ENCODE measurements at regions not wholly inside any gene's neighbourhood (a gene's known extent, or its start where the extent isn't known, plus 50 kb on each side); places are given as distances from the start of the nearest gene placed in this dataset.
"Not testable (repeated sequence)": the region's sequence is repeated elsewhere in the genome, so short reads cannot be mapped to it uniquely, and the experiment has no call there.

DNA sequence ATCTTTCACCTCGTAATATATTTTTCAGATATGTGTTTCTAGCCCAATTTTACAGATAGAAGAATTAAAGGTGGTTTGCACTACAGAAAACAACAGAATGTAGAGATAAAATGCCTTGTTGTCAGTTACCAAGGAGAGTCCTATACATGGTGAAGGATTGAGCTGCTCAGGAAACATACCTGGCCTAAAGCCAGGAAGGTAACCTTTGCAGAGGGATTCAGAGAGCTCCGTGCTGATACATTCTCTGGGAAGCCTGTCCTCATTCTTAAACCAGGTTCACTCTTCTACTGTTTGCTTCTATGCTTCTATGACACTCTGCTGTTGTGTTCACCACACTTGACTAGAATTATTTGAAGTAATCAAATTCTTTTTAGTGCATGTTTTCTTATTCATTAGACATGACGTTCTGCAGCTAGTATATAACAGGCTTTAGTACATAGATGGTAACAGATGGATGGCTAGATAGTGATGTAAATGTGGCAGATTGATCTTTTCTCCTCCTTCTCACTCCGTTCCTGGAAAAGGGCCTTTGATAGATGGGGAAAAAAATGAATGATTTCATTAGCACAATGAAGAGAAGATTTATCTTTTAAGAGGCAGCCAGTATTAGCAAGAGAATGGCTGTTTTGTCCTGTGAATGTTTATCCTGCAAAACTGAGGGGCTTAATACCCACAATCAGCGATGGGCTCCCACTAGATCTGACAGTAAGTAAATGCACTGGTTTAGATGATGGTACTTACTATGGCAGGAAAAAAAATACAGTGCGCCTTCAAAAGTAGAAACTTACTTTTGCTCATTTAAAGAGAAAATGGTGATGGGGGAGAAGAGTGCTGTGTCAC lies 589.6 kb upstream of the FAM98A start:
- DNase-seq (ENCODE audit: insufficient read length) (no peak), FAIRE-seq (no peak)
- TF ChIP-seq POLR2A (IDR thresholded peaks at IDR 0.05; ENCODE audit: low read depth, low read length) (no peak), POLR2AphosphoS5 (IDR thresholded peaks at IDR 0.05; ENCODE audit: low read depth, low read length) (no peak)

DNA sequence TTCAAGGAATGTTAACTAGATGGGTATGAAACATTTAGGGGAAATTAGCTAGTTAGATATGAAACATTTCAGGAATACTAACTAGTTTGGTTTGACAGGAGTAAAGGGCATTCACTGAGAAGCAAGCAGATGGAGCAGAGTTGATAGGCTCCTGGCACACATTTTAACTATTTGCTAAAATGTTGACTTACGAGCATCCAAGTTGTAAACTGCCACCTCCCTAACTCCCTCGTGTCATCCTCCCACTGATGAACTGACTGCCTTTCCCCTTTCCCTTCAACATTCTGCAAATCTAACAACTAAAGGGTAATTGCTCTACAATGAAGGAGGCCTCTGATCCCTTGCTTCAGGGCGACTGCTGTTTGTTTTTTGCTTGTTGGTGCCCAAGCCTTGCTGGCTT lies 580.4 kb upstream of the FAM98A start:
- FAIRE-seq, result no peak
- TF ChIP-seq POLR2A (IDR thresholded peaks at IDR 0.05; ENCODE audit: low read depth, low read length) (no peak), TAF1 (IDR thresholded peaks at IDR 0.05; ENCODE audit: borderline replicate concordance, low read depth, low read length) (no peak), POLR2AphosphoS5 (IDR thresholded peaks at IDR 0.05; ENCODE audit: low read depth, low read length) (no peak)
- no peak for DNase-seq (ENCODE audit: insufficient read length)

DNA sequence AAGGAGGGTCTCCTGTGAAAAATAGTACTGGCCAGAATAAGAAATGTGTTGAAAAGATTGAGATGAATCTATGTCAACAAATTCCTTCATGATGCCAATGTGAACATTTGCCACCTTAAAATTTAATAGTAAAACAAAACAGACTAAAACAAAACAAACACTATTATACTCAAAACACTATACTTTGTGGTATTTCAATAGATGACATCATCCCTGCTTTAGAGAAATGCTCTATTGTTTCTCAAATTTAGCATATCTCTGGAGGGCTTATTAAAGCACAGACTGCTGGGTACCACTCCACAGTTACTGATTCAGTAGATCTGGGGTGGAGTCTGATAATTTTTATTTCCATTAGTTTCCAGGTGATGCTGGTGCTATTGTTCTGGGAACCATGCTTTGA lies 579.4 kb upstream of the FAM98A start:
- no peak for FAIRE-seq
- no peak for DNase-seq (ENCODE audit: insufficient read length)
- TF ChIP-seq POLR2AphosphoS5 (IDR thresholded peaks at IDR 0.05; ENCODE audit: low read depth, low read length) (no peak), TAF1 (IDR thresholded peaks at IDR 0.05; ENCODE audit: borderline replicate concordance, low read depth, low read length) (no peak), POLR2A (IDR thresholded peaks at IDR 0.05; ENCODE audit: low read depth, low read length) (no peak)

DNA sequence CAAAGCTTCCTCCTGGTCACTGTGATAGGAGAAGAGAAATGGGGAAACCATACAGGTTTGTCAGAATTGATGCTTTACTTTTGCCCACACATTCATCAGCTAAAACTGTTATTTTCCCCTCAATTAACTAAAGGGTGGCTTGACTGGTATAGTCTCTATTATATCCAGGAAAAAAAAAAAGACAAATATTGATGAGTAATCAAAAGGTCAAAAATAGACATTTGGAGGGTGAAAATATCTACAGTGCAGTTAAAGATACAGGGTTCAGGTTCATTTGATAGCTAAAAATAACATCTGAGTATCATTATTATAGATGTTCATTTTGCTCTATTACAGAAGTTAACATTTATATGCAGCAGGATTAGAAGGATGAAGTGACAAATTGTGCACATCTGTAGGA lies 577.6 kb upstream of the FAM98A start:
- no peak for DNase-seq (ENCODE audit: insufficient read length)
- FAIRE-seq, result no peak
- no peak for TF ChIP-seq POLR2AphosphoS5 (IDR thresholded peaks at IDR 0.05; ENCODE audit: low read depth, low read length)

DNA sequence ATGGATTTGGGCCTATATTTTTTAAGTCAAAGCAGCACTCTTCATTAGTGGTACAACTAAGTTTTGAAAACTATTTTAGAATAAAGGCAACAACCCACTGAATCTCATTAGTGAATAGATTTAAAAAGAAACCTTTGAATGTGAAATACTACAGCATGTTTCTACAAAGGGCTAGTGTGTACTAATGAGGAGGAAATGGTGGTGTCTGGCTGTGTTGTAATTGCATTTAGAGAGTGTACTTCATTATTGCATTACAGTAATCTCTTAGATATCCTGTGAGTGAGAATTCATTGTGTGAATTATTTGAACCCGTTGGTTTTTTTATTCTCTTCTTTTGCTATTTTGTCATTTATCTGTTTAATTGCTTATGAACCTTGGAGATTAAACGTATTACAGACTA lies 575.4 kb upstream of the FAM98A start:
- TF ChIP-seq POLR2A (IDR thresholded peaks at IDR 0.05; ENCODE audit: low read depth, low read length) (no peak), TAF1 (IDR thresholded peaks at IDR 0.05; ENCODE audit: borderline replicate concordance, low read depth, low read length) (no peak), POLR2AphosphoS5 (IDR thresholded peaks at IDR 0.05; ENCODE audit: low read depth, low read length) (no peak)
- DNase-seq (ENCODE audit: insufficient read length) (no peak), FAIRE-seq (no peak)

DNA sequence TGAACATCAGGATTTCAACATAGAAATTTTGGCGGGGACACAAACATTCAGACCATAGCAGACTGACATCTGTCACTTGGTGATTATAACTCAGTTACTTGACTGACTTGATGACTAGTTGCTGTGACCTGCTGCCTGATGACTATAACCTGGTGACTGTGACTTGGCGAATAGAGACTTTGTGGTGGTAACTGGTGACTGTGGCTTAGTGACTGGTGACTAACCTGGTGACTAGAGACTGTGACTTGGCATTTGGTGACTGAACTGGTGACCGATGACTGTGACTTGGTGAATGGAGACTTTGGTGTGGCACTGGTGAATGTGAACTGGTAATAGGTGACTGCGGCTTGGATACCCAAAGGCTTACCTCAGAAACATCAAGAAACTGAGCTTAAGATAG lies 563.1 kb upstream of the FAM98A start:
- DNase-seq (ENCODE audit: insufficient read length) (no peak), FAIRE-seq (no peak)
- TF ChIP-seq POLR2AphosphoS5 (IDR thresholded peaks at IDR 0.05; ENCODE audit: low read depth, low read length) (no peak), TAF1 (IDR thresholded peaks at IDR 0.05; ENCODE audit: borderline replicate concordance, low read depth, low read length) (no peak), POLR2A (IDR thresholded peaks at IDR 0.05; ENCODE audit: low read depth, low read length) (no peak)

DNA sequence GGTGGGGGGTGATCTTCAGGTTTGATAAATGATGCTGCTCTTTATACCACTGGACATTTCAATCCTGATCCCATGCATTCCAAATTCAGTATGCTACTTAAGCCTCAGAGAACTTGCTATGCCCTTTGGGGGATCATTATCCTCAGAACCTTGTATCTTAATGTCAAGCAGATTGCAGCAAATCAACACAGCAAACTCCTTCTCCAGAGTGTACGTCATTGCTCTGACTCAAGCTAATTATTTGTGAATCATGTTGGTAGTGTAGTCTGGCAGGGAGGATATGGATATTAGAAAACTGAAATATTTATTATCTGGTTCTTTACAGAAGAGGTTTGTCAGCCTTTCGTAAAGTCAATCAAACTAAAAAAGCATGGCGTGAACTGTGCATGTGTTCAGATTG lies 562.5 kb upstream of the FAM98A start:
- TF ChIP-seq TAF1 (IDR thresholded peaks at IDR 0.05; ENCODE audit: borderline replicate concordance, low read depth, low read length), result no peak
- TF ChIP-seq POLR2AphosphoS5 (IDR thresholded peaks at IDR 0.05; ENCODE audit: low read depth, low read length), result no peak
- TF ChIP-seq POLR2A (IDR thresholded peaks at IDR 0.05; ENCODE audit: low read depth, low read length), result no peak
- FAIRE-seq (no peak), DNase-seq (ENCODE audit: insufficient read length) (no peak)

DNA sequence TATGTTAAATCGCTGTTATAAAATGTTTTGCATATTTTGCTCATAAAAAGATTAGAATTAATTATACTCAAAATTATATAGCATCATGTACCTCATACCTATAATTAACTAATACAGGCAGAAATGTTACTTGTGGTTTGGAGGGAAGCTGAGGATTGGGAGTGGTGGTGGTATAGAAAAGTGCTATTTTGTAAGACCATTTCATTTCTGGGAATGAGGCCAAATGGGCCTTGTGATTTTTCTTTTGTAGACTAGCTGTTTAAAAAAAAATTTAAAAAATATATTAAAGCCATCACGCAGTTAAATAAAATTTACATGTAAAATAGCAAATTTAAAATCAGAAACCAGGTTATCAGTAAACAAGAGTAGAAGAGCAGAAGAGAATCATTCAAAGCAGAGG lies 560.8 kb upstream of the FAM98A start:
- no peak for DNase-seq (ENCODE audit: insufficient read length)
- FAIRE-seq, result no peak

DNA sequence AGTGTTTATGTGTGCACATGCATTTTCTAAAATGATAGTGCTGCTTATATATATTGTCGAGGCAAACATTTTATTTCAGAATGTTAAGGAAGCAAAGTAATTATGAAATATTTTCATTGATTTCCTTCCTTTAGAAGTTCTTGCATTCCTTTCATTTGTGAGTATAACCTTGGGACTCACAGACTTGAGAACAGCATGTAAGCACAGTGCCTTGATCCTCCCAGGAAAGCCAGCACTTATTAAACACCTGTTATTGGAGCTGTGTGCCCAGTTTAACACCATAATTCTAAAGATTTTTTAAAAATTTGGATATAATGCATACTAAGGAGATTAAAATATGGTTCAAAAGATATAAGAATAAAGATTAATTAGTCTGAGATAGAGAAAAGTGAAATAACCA lies 554.4 kb upstream of the FAM98A start:
- TF ChIP-seq POLR2AphosphoS5 (IDR thresholded peaks at IDR 0.05; ENCODE audit: low read depth, low read length), result no peak
- FAIRE-seq, result no peak
- DNase-seq (ENCODE audit: insufficient read length), result no peak

More for the DNA sequence above, 560.8 kb upstream of the FAM98A start:
- no peak for TF ChIP-seq TAF1 (IDR thresholded peaks at IDR 0.05; ENCODE audit: borderline replicate concordance, low read depth, low read length)
- no peak for TF ChIP-seq POLR2A (IDR thresholded peaks at IDR 0.05; ENCODE audit: low read depth, low read length)
- no peak for TF ChIP-seq POLR2AphosphoS5 (IDR thresholded peaks at IDR 0.05; ENCODE audit: low read depth, low read length)

DNA sequence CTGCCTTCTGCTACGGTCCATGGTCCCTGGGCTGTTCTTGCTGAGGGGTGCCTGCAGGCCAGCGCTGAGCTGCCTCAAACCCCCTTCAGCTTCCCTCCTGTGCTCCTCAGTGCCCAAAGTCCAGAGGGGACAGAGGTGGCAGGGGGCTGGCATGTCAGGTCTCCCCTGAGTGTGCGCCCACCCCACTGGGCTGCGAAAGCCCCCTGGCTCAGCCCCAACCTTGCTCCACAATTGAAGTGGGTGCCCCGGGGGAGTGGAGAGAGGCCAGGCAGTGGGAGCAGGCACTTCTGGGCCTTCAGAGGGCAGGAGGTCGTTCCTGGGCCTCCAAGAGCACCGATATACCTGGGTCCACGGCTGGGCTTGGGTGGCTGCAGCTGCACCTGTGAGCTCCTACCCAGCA lies 548.7 kb upstream of the FAM98A start:
- DNase-seq (ENCODE audit: insufficient read length) (no peak), FAIRE-seq (no peak)
- no peak for TF ChIP-seq POLR2AphosphoS5 (IDR thresholded peaks at IDR 0.05; ENCODE audit: low read depth, low read length)
- no peak for TF ChIP-seq TAF1 (IDR thresholded peaks at IDR 0.05; ENCODE audit: borderline replicate concordance, low read depth, low read length)
- no peak for TF ChIP-seq POLR2A (IDR thresholded peaks at IDR 0.05; ENCODE audit: low read depth, low read length)

DNA sequence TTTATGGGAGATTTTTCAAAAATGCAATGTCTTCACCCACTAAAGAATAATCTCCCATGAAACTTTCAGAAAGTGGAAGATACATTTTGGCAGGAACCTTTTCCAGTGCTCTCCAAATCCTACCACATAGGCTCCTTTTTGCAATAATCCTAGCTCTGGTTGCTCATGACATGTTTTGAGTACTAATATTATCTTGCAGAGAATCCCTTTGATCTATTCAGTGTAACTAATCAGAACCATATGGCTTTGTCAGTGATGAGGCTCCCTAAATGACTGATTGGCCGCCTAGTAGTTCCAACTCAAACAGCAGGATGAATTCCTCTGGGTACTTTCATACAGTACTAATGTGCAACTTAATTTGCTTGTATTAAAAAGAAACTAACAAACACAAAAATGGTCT lies 544.0 kb upstream of the FAM98A start:
- DNase-seq (ENCODE audit: insufficient read length) (no peak), FAIRE-seq (no peak)
- no peak for TF ChIP-seq POLR2AphosphoS5 (IDR thresholded peaks at IDR 0.05; ENCODE audit: low read depth, low read length)
- no peak for TF ChIP-seq POLR2A (IDR thresholded peaks at IDR 0.05; ENCODE audit: low read depth, low read length)
- no peak for TF ChIP-seq TAF1 (IDR thresholded peaks at IDR 0.05; ENCODE audit: borderline replicate concordance, low read depth, low read length)

DNA sequence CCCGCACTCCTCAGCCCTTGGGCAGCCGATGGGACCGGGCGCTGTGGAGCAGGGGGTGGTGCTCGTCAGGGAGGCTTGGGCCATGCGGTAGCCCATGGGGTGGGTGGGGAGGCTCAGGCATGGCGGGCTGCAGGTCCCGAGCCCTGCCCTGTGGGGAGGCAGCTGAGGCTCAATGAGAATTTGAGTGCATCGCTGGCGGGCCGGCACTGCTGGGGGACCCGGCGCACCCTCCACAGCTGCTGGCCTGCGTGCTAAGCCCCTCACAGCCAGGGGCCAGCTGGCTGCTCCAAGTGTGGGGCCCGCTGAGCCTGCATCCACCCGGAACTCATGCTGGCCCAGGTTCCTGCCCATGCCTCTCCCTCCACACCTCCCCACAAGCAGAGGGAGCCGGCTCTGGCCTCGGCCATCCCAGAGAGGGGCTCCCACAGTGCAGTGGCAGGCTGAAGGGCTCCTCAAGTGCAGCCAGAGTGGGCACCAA lies 543.5 kb upstream of the FAM98A start:
- not testable (repeated sequence) for FAIRE-seq; DNase-seq (ENCODE audit: insufficient read length)

DNA sequence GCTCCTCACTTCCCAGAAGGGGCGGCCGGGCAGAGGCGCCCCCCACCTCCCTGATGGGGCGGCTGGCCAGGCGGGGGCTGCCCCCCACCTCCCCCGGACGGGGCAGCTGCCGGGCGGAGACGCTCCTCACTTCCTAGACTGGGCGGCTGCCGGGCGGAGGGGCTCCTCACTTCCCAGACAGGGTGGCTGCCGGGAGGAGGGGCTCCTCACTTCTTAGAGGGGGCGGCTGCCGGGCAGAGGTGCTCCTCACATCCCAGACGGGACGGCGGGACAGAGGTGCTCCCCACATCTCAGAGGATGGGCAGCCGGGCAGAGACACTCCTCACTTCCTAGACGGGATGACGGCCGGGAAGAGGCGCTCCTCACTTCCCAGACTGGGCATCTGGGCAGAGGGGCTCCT lies 534.0 kb upstream of the FAM98A start:
- FAIRE-seq; DNase-seq (ENCODE audit: insufficient read length): not testable (repeated sequence)
